Right lobe of liver (tissue), 6 donors: ENCODE measurements at regions not wholly inside any gene's neighbourhood (a gene's known extent, or its start where the extent isn't known, plus 50 kb on each side); places are given as distances from the start of the nearest gene placed in this dataset.
A peak's percentile ranks its signal among the peaks of the same experiment; 100 is the strongest.

Experiments
- ATAC-seq, 4 donors: fragments of 200-7000 bp; cut with Tn5 transposase; one replicate each; pipeline ENCODE4 v1.9.1; 2020; ENCODE audit warnings: mild to moderate bottlenecking in 4 of 4, moderate library complexity in 4 of 4
- DNase-seq, 3 donors: peaks; one replicate each; pipeline ENCODE4 v3.0.0-alpha.2; 2020
- H3K27ac ChIP-seq, 3 donors: fragments of 200-600 bp; one replicate each; pipeline ENCODE4 v1.8.0; 2022
- H3K27me3 ChIP-seq, 2 donors: fragments of 200-600 bp; one replicate each; pipeline ENCODE4 v1.8.0; 2022
- H3K36me3 ChIP-seq, 4 donors: fragments of 200-600 bp; sonication (generic) in 1 of 4; one replicate each; pipeline versions ENCODE4 v1.5.1 to v1.8.0; 2017 to 2022; ENCODE audit warnings: control low read depth in 1 of 4
- H3K4me1 ChIP-seq, 4 donors: fragments of 200-600 bp; sonication (generic) in 1 of 4; one replicate each; pipeline versions ENCODE4 v1.5.1 to v1.8.0; 2017 to 2022; ENCODE audit warnings: control low read depth in 1 of 4
- H3K4me3 ChIP-seq, 3 donors: fragments of 200-600 bp; one replicate each; pipeline ENCODE4 v1.8.0; 2022
- H3K9me3 ChIP-seq, 4 donors: fragments of 200-600 bp; sonication (generic) in 1 of 4; one replicate each; pipeline versions ENCODE4 v1.5.1 to v1.8.0; 2017 to 2022; ENCODE audit warnings: control low read depth in 1 of 4
- POLR2A ChIP-seq: fragments of 450-650 bp; IDR thresholded peaks from one replicate; pipeline ENCODE4 v1.6.1; 2017; ENCODE audit warnings: antibody characterized with exemption, mild to moderate bottlenecking
- WGBS: methylation state at CpG from one replicate; pipeline ENCODE4 v1.1.6; 2018; ENCODE audit warnings: low coverage, low lambda C conversion rate; ENCODE audit not compliant: insufficient coverage; ENCODE audit errors: missing lambda C conversion rate; 5-methylcytosine and 5-hydroxymethylcytosine counted together
- intact Hi-C, 2 donors: fragments of 100-400 bp; cut with DNase I; formaldehyde crosslinking; loops; one replicate each; pipeline versions ENCODE4 v1.11.2 to v1.14.1; 2022
- TF ChIP-seq, protein P1 (sequence below), 4 donors: fragments of 200-600 bp in 3 of 4; fragments of 450-650 bp in 1 of 4; IDR thresholded peaks; one replicate each; pipeline versions ENCODE4 v1.5.1 to v1.8.0; 2016 to 2022; ENCODE audit warnings: antibody characterized with exemption in 4 of 4, mild to moderate bottlenecking in 2 of 4
- donor health status: DM: no; HTN: yes; CAD: no.
- donor health status: DM: no; HTN: no; CAD: no.
- donor health status: DM: no; HTN: no; CAD: no.
- donor health status: DM: no; HTN: yes; CAD: no.
- donor health status: DM: no; HTN: yes; CAD: no.

- Histone ChIP-seq H3K36me3 (no peaks in the 10 kb centered on the region), H3K27me3 (no peaks in the 10 kb centered on the region), H3K9me3 (no peaks in the 10 kb centered on the region), H3K27ac (no peak overlapping the region), H3K4me1 (no peaks in the 10 kb centered on the region), H3K4me3 (no peak overlapping the region)
- TF ChIP-seq, protein P1, sequence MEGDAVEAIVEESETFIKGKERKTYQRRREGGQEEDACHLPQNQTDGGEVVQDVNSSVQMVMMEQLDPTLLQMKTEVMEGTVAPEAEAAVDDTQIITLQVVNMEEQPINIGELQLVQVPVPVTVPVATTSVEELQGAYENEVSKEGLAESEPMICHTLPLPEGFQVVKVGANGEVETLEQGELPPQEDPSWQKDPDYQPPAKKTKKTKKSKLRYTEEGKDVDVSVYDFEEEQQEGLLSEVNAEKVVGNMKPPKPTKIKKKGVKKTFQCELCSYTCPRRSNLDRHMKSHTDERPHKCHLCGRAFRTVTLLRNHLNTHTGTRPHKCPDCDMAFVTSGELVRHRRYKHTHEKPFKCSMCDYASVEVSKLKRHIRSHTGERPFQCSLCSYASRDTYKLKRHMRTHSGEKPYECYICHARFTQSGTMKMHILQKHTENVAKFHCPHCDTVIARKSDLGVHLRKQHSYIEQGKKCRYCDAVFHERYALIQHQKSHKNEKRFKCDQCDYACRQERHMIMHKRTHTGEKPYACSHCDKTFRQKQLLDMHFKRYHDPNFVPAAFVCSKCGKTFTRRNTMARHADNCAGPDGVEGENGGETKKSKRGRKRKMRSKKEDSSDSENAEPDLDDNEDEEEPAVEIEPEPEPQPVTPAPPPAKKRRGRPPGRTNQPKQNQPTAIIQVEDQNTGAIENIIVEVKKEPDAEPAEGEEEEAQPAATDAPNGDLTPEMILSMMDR (IDR thresholded peaks at IDR 0.05): no peak
- no peak for TF ChIP-seq POLR2A
- ATAC-seq: no peak
- DNase-seq: no peak
- WGBS: 56% methylated on average over 7 of the region's 7 CpGs
- intact Hi-C loops: no loop called here
Measured at GRCh38 chr6:105833959-105834947, 251.9 kb upstream of the PRDM1 start.

DNA sequence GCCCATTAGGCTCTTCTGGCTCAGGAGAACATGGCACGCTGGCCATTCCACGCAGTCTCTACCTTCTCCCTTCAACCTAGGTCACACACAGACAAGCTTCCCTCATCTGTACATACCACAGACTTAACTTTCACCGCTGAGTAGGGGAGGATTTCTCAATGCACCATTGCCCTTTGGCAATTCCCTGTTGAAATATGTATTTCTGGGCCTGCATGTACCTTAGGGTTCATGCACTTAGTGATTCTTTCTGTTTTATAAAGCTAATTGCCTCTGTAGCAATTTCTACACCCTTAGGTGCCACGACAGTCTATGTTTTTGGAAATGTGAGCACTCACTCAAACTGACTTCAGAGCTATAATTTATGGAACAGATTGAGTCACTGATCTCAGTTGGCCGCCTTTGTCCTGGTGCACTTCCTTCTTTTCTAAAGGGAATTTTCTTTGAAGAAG lies 253.8 kb upstream of the PRDM1 start:
- ATAC-seq: peak in 2 of 4 donors; percentile 46 to 47
- 66% methylated on average over 5 of the region's 5 CpGs for WGBS
- TF ChIP-seq, protein P1 (IDR thresholded peaks at IDR 0.05): no peak
- TF ChIP-seq POLR2A: no peak
- DNase-seq: no peak
- H3K9me3 ChIP-seq: no peaks in the 10 kb centered on the region
- no peak overlapping the region for H3K27ac ChIP-seq
- no peaks in the 10 kb centered on the region for H3K27me3 ChIP-seq
- no peaks in the 10 kb centered on the region for H3K36me3 ChIP-seq
- no peaks in the 10 kb centered on the region for H3K4me1 ChIP-seq
- intact Hi-C loops: no loop called here
- no peak overlapping the region for H3K4me3 ChIP-seq

DNA sequence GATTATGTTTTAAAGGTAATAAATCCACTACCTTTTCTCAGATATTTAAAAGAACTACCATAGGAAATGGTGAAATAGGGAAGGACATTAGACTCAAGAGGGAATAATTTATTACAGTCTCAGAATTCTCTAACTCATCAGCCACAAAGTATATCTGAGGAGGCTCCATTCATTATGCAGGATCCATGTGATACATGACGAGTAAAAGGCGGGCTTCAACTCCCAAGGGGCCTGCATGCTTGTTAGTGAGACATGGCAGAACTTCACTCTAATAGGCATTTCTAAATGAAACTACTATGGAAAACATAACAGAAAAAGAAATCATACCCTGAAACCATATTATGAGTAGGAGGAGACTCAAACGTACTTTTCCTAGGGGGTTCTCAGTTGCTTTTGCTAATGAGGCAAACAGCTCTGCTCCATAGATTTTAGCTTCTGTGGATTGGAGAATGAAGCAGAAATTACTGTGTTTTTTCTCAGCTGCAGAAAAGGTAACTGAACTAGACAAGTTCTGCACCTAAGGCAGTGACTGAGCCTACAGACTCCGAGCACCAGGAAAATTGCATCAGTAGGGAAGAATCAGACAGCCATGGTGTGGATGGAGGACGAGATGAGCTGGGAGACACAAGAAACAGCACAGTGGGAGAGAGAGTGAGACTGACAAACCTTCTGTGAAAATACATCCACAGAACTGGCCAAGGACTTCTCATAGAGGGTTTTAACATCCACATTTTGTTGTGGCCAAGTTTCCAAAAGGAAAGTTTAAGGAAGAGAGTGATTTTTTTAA lies 254.6 kb upstream of the PRDM1 start:
- Histone ChIP-seq H3K4me3 (no peak overlapping the region), H3K27ac (no peak overlapping the region), H3K36me3 (no peaks in the 10 kb centered on the region), H3K27me3 (no peaks in the 10 kb centered on the region), H3K9me3 (no peaks in the 10 kb centered on the region), H3K4me1 (no peaks in the 10 kb centered on the region)
- DNase-seq (no peak), ATAC-seq (no peak)
- TF ChIP-seq, protein P1 (IDR thresholded peaks at IDR 0.05): no peak
- TF ChIP-seq POLR2A: no peak
- 81% methylated on average over 5 of the region's 5 CpGs for WGBS
- intact Hi-C loops: no loop called here

- Histone ChIP-seq H3K36me3 (no peaks in the 10 kb centered on the region), H3K4me1 (no peaks in the 10 kb centered on the region), H3K27ac (no peak overlapping the region), H3K4me3 (no peak overlapping the region), H3K27me3 (no peaks in the 10 kb centered on the region), H3K9me3 (no peaks in the 10 kb centered on the region)
- 39% methylated on average over 1 of the region's 1 CpG for WGBS
- ATAC-seq (no peak), DNase-seq (no peak)
- intact Hi-C loops: no loop called here
- TF ChIP-seq, protein P1 (IDR thresholded peaks at IDR 0.05): no peak
- no peak for TF ChIP-seq POLR2A
Measured at GRCh38 chr6:105825210-105825609, 260.9 kb upstream of the PRDM1 start.
